GM12878 (cell line): ENCODE measurements at regions not wholly inside any gene's neighbourhood (a gene's known extent, or its start where the extent isn't known, plus 50 kb on each side); places are given as distances from the start of the nearest gene placed in this dataset.
"Not testable (repeated sequence)": the region's sequence is repeated elsewhere in the genome, so short reads cannot be mapped to it uniquely, and the experiment has no call there.

Experiments used
- ESRRA ChIP-seq: IDR thresholded peaks from 2 replicates; pipeline ENCODE4 v1.6.1; 2012; ENCODE audit warnings: mild to moderate bottlenecking, low read length, improper control_type of control experiment
- EZH2 ChIP-seq: IDR thresholded peaks from 2 replicates; pipeline ENCODE4 v1.6.1; 2012; ENCODE audit warnings: low read depth, mild to moderate bottlenecking, control low read depth, inconsistent platforms, low read length, borderline replicate concordance; ENCODE audit not compliant: control insufficient read depth
- FOXK2 ChIP-seq: fragments of 450-650 bp; IDR thresholded peaks from 2 replicates; pipeline ENCODE4 v1.6.1; 2017; ENCODE audit warnings: mild to moderate bottlenecking, moderate library complexity
- POLR2A ChIP-seq: IDR thresholded peaks from 2 replicates; pipeline ENCODE4 v1.6.1; 2011; ENCODE audit warnings: low read depth, mild to moderate bottlenecking, low read length
- RAD21 ChIP-seq: IDR thresholded peaks from 2 replicates; pipeline ENCODE4 v1.6.1; 2011; ENCODE audit warnings: mild to moderate bottlenecking, low read depth, low read length, moderate library complexity; ENCODE audit not compliant: insufficient read depth
- REST ChIP-seq: IDR thresholded peaks from 2 replicates; pipeline ENCODE4 v1.6.1; 2012; ENCODE audit warnings: mild to moderate bottlenecking, low read depth, low read length
- SIN3A ChIP-seq: IDR thresholded peaks from 2 replicates; pipeline ENCODE4 v1.6.1; 2012; ENCODE audit warnings: low read depth, low read length, improper control_type of control experiment
- SMARCA5 ChIP-seq: fragments of 450-650 bp; IDR thresholded peaks from 2 replicates; pipeline ENCODE4 v1.6.1; 2017; ENCODE audit warnings: mild to moderate bottlenecking
- TAF1 ChIP-seq: IDR thresholded peaks from 2 replicates; pipeline ENCODE4 v1.6.1; 2011; ENCODE audit warnings: mild to moderate bottlenecking, low read depth, low read length, borderline replicate concordance
- ZZZ3 ChIP-seq: IDR thresholded peaks from 2 replicates; pipeline ENCODE4 v1.6.1; 2011; ENCODE audit warnings: low read depth; ENCODE audit not compliant: control insufficient read depth, insufficient read length
- TF ChIP-seq, protein P1 (sequence below), 3 experiments: IDR thresholded peaks in 2 of 3; conservative IDR thresholded peaks in 1 of 3; 2 replicates each; pipeline ENCODE4 v1.5.1; 2011; ENCODE audit warnings: low read depth in 3 of 3, low read length in 3 of 3, mild to moderate bottlenecking in 3 of 3, control low read depth in 2 of 3, moderate library complexity in 2 of 3, inconsistent platforms in 1 of 3, mixed read lengths in 1 of 3; ENCODE audit not compliant: control insufficient read depth in 2 of 3, insufficient read depth in 1 of 3; ENCODE audit errors: extremely low read depth in 1 of 3
- TF ChIP-seq, protein P2 (sequence below): IDR thresholded peaks from 2 replicates; pipeline ENCODE4 v1.6.1; 2011; ENCODE audit warnings: low read depth, mild to moderate bottlenecking, low read length, moderate library complexity, borderline replicate concordance; ENCODE audit errors: extremely low read depth

- TF ChIP-seq REST, SIN3A, RAD21, ZZZ3, TAF1, SMARCA5, ESRRA, FOXK2, POLR2A, EZH2: not testable (repeated sequence)
- TF ChIP-seq, protein P1, sequence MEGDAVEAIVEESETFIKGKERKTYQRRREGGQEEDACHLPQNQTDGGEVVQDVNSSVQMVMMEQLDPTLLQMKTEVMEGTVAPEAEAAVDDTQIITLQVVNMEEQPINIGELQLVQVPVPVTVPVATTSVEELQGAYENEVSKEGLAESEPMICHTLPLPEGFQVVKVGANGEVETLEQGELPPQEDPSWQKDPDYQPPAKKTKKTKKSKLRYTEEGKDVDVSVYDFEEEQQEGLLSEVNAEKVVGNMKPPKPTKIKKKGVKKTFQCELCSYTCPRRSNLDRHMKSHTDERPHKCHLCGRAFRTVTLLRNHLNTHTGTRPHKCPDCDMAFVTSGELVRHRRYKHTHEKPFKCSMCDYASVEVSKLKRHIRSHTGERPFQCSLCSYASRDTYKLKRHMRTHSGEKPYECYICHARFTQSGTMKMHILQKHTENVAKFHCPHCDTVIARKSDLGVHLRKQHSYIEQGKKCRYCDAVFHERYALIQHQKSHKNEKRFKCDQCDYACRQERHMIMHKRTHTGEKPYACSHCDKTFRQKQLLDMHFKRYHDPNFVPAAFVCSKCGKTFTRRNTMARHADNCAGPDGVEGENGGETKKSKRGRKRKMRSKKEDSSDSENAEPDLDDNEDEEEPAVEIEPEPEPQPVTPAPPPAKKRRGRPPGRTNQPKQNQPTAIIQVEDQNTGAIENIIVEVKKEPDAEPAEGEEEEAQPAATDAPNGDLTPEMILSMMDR (IDR thresholded peaks at IDR 0.05 in 2 of 3, conservative IDR thresholded peaks at IDR 0.05 in 1 of 3; ENCODE audit: control insufficient read depth in 2 of 3, extremely low read depth in 1 of 3, insufficient read depth in 1 of 3, low read depth in 3 of 3, low read length in 3 of 3): not testable (repeated sequence)
- TF ChIP-seq, protein P2, sequence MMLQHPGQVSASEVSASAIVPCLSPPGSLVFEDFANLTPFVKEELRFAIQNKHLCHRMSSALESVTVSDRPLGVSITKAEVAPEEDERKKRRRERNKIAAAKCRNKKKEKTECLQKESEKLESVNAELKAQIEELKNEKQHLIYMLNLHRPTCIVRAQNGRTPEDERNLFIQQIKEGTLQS: not testable (repeated sequence)
Measured at GRCh38 chr5:12856105-12856504, 951.9 kb upstream of the CTNND2 start.
